NCI-H1105 (cell line): ENCODE measurements at regions not wholly inside any gene's neighbourhood (a gene's known extent, or its start where the extent isn't known, plus 50 kb on each side); places are given as distances from the start of the nearest gene placed in this dataset.
"Not testable (repeated sequence)": the region's sequence is repeated elsewhere in the genome, so short reads cannot be mapped to it uniquely, and the experiment has no call there.

Experiments
- DNase-seq: peaks from one replicate; lab custom pipeline; 2025; lab: John Stamatoyannopoulos, UW

- DNase-seq: not testable (repeated sequence)
Measured at GRCh38 chr11:67768001-67768730, 93.7 kb upstream of the ALDH3B2 start.

- not testable (repeated sequence) for DNase-seq
Measured at GRCh38 chr11:67761211-67761610, 86.8 kb upstream of the ALDH3B2 start.

GRCh38 chr11:67759321-67759720 lies 84.9 kb upstream of the ALDH3B2 start:
- DNase-seq: not testable (repeated sequence)

GRCh38 chr11:67758467-67758866 lies 84.0 kb upstream of the ALDH3B2 start:
- not testable (repeated sequence) for DNase-seq

GRCh38 chr11:67758009-67758408 lies 83.6 kb upstream of the ALDH3B2 start:
- not testable (repeated sequence) for DNase-seq

GRCh38 chr11:67753820-67754219 lies 79.4 kb upstream of the ALDH3B2 start:
- DNase-seq: not testable (repeated sequence)

GRCh38 chr11:67745181-67745726 lies 70.8 kb upstream of the ALDH3B2 start:
- DNase-seq: no peak

GRCh38 chr11:67744231-67744630 lies 69.8 kb upstream of the ALDH3B2 start:
- not testable (repeated sequence) for DNase-seq

- not testable (repeated sequence) for DNase-seq
Measured at GRCh38 chr11:67738231-67738630, 63.8 kb upstream of the ALDH3B2 start.

GRCh38 chr11:67737562-67738080 lies 63.2 kb upstream of the ALDH3B2 start:
- not testable (repeated sequence) for DNase-seq

GRCh38 chr11:67732045-67732787 lies 57.8 kb upstream of the ALDH3B2 start:
- DNase-seq: no peak

- no peak for DNase-seq
Measured at GRCh38 chr11:67731583-67731982, 57.2 kb upstream of the ALDH3B2 start.

- DNase-seq: not testable (repeated sequence)
Measured at GRCh38 chr11:67728163-67728571, 53.7 kb upstream of the ALDH3B2 start.

- not testable (repeated sequence) for DNase-seq
Measured at GRCh38 chr11:67727066-67728040, 52.9 kb upstream of the ALDH3B2 start.
